HEK293T (cell line): ENCODE measurements at regions not wholly inside any gene's neighbourhood (a gene's known extent, or its start where the extent isn't known, plus 50 kb on each side); places are given as distances from the start of the nearest gene placed in this dataset.

ENCODE experiments used
- CTBP1 ChIP-seq: fragments of 450-650 bp; IDR thresholded peaks from 2 replicates; pipeline ENCODE4 v1.6.1; 2016; ENCODE audit warnings: borderline replicate concordance
- FOXA1 ChIP-seq: fragments of 450-650 bp; IDR thresholded peaks from 2 replicates; pipeline ENCODE4 v1.6.1; 2016; ENCODE audit warnings: mild to moderate bottlenecking
- L3MBTL2 ChIP-seq: fragments of 450-650 bp; conservative IDR thresholded peaks from 2 replicates; pipeline ENCODE4 v1.6.1; 2016; ENCODE audit warnings: mild to moderate bottlenecking
- SP1 ChIP-seq: fragments of 450-650 bp; IDR thresholded peaks from 2 replicates; pipeline ENCODE4 v1.6.1; 2017
- SUZ12 ChIP-seq: fragments of 450-650 bp; IDR thresholded peaks from 2 replicates; pipeline ENCODE4 v1.6.1; 2016; ENCODE audit warnings: mild to moderate bottlenecking

DNA sequence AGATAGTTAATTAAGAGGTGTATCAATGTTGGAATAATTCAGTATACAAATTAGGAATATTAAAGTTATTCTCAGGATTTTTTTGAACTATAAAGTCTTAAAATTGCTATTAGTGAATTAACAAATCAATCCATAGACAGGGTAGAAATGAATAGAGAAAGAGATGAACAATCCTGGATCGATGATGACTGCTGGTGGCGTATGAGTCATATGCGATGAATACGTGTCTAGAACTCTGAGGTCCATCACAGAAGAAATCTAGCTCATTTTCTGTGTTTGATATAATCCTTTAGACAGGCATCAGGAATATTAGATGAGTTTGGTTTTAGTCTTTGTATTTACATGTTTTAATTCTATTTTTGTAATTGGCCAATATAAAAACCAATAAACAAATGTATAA lies 85.4 kb upstream of the RTL1 start:
- TF ChIP-seq L3MBTL2 (no peak), CTBP1 (no peak), FOXA1 (no peak), SUZ12 (no peak), SP1 (no peak)
